Endothelial cell (in vitro differentiated cells): ENCODE measurements at regions not wholly inside any gene's neighbourhood (a gene's known extent, or its start where the extent isn't known, plus 50 kb on each side); places are given as distances from the start of the nearest gene placed in this dataset.

Experiments
- DNase-seq: peaks from one replicate; pipeline ENCODE4 v3.0.0; 2021; ENCODE audit warnings: low spot score
- H3K27ac Mint-ChIP-seq: one replicate; pipeline ENCODE4 v1.8.0; 2021; ENCODE audit warnings: mixed read lengths, inconsistent platforms; ENCODE audit not compliant: unreplicated experiment
- H3K27me3 Mint-ChIP-seq: one replicate; pipeline ENCODE4 v1.8.0; 2021; ENCODE audit warnings: mild to moderate bottlenecking, moderate library complexity, mixed read lengths, inconsistent platforms; ENCODE audit not compliant: unreplicated experiment
- H3K36me3 Mint-ChIP-seq: one replicate; pipeline ENCODE4 v1.8.0; 2021; ENCODE audit warnings: mild to moderate bottlenecking, low read depth, mixed read lengths, inconsistent platforms; ENCODE audit not compliant: unreplicated experiment
- H3K4me1 Mint-ChIP-seq: one replicate; pipeline ENCODE4 v1.8.0; 2021; ENCODE audit warnings: mild to moderate bottlenecking, mixed read lengths, inconsistent platforms; ENCODE audit not compliant: unreplicated experiment
- H3K4me3 Mint-ChIP-seq: one replicate; pipeline ENCODE4 v1.8.0; 2021; ENCODE audit warnings: mild to moderate bottlenecking, mixed read lengths, inconsistent platforms; ENCODE audit not compliant: unreplicated experiment
- H3K9me3 Mint-ChIP-seq: one replicate; pipeline ENCODE4 v1.8.0; 2021; ENCODE audit warnings: mixed read lengths, inconsistent platforms; ENCODE audit not compliant: unreplicated experiment
- TF ChIP-seq, protein P1 (sequence below): fragments of 200-600 bp; sonication (generic); IDR thresholded peaks from one replicate; pipeline ENCODE4 v1.5.0; 2021; ENCODE audit warnings: antibody characterized with exemption; ENCODE audit not compliant: unreplicated experiment

DNA sequence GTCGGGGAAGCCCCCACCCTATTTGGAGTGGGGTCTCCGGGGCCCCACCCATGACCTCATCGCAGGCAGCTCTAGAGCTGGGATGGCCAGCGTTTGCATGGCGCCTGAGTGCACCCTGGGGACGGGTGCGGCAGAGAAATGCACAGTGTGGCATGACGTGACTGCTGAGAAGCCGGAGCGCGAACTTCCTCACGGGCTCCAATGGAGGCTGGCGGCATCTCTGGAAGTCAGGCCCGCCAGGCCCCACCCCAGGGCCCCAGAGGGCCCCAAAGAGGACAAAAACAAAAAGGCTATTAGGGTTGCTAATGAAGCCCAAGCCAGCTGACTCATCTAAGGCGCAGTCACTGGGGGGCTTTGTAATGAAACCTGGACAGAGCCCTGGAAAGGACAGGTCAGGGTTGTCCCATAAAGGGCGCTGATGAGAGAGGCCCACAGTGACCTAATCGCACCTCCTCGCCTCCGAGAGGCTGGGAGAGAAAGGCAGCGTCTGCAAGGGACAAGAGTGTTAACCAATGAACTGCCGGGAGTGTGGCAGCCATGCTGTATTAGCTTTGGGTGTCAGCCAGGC, 86.0 kb upstream of the C1QTNF7 start:
- Mint-ChIP-seq H3K27ac (no peak overlapping the region), H3K4me1 (peaks cover 3% of the 10 kb centered on the region), H3K27me3 (peaks cover 2% of the 10 kb centered on the region)

DNA sequence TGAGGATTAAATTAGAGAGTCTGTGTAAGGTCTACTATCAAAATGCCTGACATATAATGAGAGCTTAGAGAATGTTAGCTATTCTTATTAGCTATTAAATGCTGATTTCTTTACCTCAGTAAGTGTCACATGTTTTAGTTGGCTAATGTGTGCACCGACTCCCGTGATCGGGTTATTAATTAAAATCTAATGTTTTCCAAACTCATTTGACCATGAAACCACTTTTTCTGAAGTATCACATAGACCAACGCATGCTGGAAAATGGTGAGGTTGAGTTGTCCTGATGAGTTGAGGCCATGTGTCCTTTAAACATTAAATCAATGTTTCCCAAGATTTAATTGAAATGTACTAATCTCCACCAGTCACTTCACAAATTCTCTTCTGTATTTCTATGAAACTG, 84.8 kb upstream of the C1QTNF7 start:
- Mint-ChIP-seq H3K27me3 (peaks cover 4% of the 10 kb centered on the region), H3K9me3 (no peaks in the 10 kb centered on the region), H3K4me3 (no peak overlapping the region), H3K36me3 (no peaks in the 10 kb centered on the region), H3K4me1 (peaks cover 3% of the 10 kb centered on the region), H3K27ac (no peak overlapping the region)
- DNase-seq = no peak
- TF ChIP-seq, protein P1, sequence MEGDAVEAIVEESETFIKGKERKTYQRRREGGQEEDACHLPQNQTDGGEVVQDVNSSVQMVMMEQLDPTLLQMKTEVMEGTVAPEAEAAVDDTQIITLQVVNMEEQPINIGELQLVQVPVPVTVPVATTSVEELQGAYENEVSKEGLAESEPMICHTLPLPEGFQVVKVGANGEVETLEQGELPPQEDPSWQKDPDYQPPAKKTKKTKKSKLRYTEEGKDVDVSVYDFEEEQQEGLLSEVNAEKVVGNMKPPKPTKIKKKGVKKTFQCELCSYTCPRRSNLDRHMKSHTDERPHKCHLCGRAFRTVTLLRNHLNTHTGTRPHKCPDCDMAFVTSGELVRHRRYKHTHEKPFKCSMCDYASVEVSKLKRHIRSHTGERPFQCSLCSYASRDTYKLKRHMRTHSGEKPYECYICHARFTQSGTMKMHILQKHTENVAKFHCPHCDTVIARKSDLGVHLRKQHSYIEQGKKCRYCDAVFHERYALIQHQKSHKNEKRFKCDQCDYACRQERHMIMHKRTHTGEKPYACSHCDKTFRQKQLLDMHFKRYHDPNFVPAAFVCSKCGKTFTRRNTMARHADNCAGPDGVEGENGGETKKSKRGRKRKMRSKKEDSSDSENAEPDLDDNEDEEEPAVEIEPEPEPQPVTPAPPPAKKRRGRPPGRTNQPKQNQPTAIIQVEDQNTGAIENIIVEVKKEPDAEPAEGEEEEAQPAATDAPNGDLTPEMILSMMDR = no peak

More for the DNA sequence above, 86.0 kb upstream of the C1QTNF7 start:
- DNase-seq = no peak
- H3K36me3 Mint-ChIP-seq = no peaks in the 10 kb centered on the region
- TF ChIP-seq, protein P1 = no peak
- H3K4me3 Mint-ChIP-seq = no peak overlapping the region
- no peaks in the 10 kb centered on the region for H3K9me3 Mint-ChIP-seq

DNA sequence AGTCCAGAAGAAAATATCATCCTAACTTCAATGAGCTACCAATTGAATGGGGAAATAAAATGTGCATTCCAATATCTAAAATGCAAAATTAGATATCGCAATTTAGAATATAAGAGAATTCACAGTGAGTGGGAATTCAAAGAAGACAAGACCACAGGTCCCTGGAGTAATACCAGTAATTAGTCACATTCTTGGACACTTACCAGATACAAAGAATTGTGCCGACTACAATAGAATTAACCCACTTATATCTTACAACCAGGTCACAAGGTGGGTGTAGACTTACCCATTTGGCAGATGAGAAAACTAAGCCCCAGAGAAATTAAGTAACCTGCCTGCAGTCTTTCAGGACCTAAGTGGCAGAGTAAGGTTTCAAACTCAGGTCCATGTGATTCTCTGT, 84.3 kb upstream of the C1QTNF7 start:
- Mint-ChIP-seq H3K4me3 (no peak overlapping the region), H3K27me3 (peaks cover 4% of the 10 kb centered on the region), H3K36me3 (no peaks in the 10 kb centered on the region), H3K27ac (no peak overlapping the region), H3K4me1 (peaks cover 3% of the 10 kb centered on the region), H3K9me3 (no peaks in the 10 kb centered on the region)
- DNase-seq = no peak
- TF ChIP-seq, protein P1 = no peak

DNA sequence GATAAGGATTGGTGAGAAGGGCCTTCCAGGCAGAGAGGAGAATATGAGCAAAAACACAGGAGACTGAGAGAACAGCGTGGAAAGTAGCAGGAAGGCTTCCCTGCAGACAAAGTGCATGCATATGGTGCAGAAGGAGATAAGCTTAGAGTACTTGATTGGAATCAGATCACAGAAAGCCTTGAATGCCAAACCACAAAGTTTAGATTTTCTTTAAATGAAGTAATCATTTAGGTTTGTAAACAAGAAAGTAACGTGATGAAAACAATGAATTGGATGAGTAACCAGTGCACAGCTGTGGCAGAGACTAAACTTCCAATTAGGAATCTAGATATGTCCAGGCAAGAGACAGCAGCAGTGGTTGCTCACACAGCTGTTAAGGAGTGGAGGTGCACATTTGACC, 83.8 kb upstream of the C1QTNF7 start:
- Mint-ChIP-seq H3K27ac (no peak overlapping the region), H3K36me3 (no peaks in the 10 kb centered on the region), H3K9me3 (no peaks in the 10 kb centered on the region), H3K27me3 (peaks cover 4% of the 10 kb centered on the region), H3K4me3 (no peak overlapping the region), H3K4me1 (peaks cover 3% of the 10 kb centered on the region)
- TF ChIP-seq, protein P1 = no peak
- no peak for DNase-seq

DNA sequence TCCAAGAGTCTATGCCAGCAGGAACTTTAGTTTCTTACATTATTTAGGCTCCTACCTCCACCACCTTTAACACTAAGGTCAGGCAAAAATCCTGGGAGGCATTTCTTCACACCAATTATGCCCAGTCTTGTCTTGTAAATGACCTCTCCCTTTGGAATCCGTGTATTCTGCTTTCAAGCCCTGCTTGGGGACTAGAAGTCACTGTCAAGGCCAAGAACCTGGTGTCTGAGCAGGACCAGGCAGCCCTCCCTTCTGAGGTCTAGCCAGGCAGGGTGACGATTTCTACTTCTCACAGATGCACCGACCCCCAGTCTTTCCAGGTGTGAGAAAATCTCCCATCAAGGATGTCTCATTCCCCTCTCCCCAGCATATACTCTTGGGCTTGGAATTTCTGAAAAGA, 82.7 kb upstream of the C1QTNF7 start:
- Mint-ChIP-seq H3K4me1 (peaks cover 3% of the 10 kb centered on the region), H3K36me3 (no peaks in the 10 kb centered on the region), H3K4me3 (no peak overlapping the region), H3K27me3 (peaks cover 4% of the 10 kb centered on the region), H3K9me3 (no peaks in the 10 kb centered on the region), H3K27ac (no peak overlapping the region)
- DNase-seq = no peak
- TF ChIP-seq, protein P1 = no peak
